ENCODE measurements at regions not wholly inside any gene's neighbourhood (a gene's known extent, or its start where the extent isn't known, plus 50 kb on each side); places are given as distances from the start of the nearest gene placed in this dataset.

DNA sequence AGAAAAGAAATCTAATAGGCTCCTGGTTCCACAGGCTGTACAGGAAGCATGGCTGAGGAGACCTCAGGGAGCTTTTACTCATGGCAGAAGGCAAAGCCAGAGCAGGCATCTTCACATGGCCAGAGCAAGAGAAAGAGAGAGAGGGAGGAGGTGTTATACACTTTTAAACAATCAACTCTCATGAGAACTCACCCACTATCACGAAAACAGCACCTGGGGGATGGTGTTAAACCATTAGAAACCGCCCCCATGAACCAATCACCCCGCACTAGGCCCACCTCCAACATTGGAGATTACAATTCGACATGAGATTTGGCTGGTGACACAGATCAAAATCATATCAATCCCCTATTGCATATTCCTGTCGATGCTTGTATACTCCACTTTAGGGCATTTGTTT is 93.5 kb downstream of the MRPL39 start:
- Histone ChIP-seq H3K4me3 (no peak overlapping the region), H3K4me1 (no peaks in the 10 kb centered on the region), H3K9me3 (no peaks in the 10 kb centered on the region), H3K36me3 (no peaks in the 10 kb centered on the region), H3K27me3 (no peaks in the 10 kb centered on the region), H3K27ac (no peak overlapping the region)
- TF ChIP-seq POLR2AphosphoS5 (IDR thresholded peaks at IDR 0.05), result no peak
- TF ChIP-seq, protein P1, sequence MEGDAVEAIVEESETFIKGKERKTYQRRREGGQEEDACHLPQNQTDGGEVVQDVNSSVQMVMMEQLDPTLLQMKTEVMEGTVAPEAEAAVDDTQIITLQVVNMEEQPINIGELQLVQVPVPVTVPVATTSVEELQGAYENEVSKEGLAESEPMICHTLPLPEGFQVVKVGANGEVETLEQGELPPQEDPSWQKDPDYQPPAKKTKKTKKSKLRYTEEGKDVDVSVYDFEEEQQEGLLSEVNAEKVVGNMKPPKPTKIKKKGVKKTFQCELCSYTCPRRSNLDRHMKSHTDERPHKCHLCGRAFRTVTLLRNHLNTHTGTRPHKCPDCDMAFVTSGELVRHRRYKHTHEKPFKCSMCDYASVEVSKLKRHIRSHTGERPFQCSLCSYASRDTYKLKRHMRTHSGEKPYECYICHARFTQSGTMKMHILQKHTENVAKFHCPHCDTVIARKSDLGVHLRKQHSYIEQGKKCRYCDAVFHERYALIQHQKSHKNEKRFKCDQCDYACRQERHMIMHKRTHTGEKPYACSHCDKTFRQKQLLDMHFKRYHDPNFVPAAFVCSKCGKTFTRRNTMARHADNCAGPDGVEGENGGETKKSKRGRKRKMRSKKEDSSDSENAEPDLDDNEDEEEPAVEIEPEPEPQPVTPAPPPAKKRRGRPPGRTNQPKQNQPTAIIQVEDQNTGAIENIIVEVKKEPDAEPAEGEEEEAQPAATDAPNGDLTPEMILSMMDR (IDR thresholded peaks at IDR 0.05), result no peak
- no peak for TF ChIP-seq EP300 (IDR thresholded peaks at IDR 0.05; ENCODE audit: low read depth)
- TF ChIP-seq POLR2A (IDR thresholded peaks at IDR 0.05), result no peak
- in situ Hi-C loops (cut with MboI; ENCODE audit: low pct_ligation_motif_present in 1 of 4, low pct_unique_long_range_greater_than_20kb in 1 of 4, low sequenced_read_pairs in 3 of 4) (no loop called here), intact Hi-C loops (cut with DNase I; ENCODE audit: low total_unique reads) (no loop called here)
- WGBS, 2 donors (ENCODE audit: low coverage in 1 of 2), result 93% methylated on average over 3 to 5 of the region's 5 CpGs
- DNase-seq, result no peak

DNA sequence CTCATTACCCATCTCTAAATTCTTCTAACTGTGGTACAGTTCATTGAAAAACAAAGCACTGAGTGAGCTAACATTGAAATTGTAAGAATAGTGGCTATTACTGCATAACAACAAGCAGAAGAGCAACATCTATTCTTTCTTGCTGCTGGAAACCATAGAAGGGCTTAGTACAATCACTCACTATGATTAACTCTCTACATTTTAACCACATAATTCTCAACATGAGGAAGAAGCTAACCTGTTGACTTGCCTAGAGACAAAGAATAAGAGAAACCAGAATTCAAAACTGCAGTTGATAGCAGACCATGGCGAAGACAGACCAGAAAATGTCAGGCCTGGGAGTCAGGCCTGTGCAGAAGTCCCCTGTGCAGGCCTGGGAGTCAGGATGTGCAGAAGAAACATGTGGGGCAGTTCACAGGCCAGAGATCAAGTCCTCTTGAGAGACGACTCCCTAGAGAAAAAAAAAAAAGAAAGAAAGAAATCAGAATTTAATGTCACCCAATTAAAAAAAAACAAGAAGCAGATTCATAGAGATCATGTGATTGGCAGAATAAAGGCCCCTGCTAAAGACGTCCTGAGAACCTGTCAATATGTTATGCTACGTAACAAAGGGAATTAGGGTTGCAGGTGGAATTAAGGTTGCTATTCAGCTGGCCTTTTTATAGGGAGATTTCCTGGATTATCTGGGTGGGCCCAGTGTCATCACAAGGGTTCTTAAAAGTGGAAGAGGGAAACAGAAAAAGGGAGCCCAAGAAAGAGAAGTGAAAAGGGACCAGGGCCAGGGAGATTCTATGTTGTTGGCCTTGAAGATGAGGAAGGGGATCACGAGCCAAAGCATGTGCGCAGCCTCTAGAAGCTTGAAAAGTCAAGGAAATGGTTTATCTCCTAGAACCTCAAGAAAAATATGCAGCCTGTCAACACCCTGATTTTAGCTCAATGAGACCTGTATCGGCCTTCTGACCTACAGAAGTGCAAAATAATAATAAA is 94.9 kb downstream of the MRPL39 start:
- Histone ChIP-seq H3K27ac (no peak overlapping the region), H3K9me3 (no peaks in the 10 kb centered on the region), H3K4me3 (no peak overlapping the region), H3K4me1 (no peaks in the 10 kb centered on the region), H3K36me3 (no peaks in the 10 kb centered on the region), H3K27me3 (no peaks in the 10 kb centered on the region)
- no peak for TF ChIP-seq POLR2A (IDR thresholded peaks at IDR 0.05)
- TF ChIP-seq EP300 (IDR thresholded peaks at IDR 0.05; ENCODE audit: low read depth), result no peak
- in situ Hi-C loops (cut with MboI; ENCODE audit: low pct_ligation_motif_present in 1 of 4, low pct_unique_long_range_greater_than_20kb in 1 of 4, low sequenced_read_pairs in 3 of 4), result no loop called here
- intact Hi-C loops (cut with DNase I; ENCODE audit: low total_unique reads), result no loop called here
- DNase-seq, result no peak
- WGBS, 2 donors (ENCODE audit: low coverage in 1 of 2), result 71 to 85% methylated on average over 6 to 7 of the region's 7 CpGs

DNA sequence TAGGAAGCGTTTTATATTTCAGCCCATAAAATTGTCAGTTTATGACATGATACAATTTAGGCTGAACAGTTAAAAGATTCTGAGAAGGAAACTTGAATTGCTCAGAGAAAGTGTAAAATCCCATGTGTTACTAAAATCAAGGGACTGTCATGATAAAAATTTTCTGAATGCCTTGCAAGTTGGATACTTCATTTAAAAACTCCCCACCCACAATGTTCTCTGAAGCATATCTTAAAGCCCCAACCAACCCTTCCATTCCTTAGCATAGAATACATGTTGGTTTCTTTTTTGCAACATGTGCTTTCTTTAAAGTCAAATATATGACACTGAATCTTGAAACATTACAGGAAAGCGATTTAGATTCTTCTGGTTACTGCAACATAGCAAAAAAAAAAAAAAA is 97.4 kb downstream of the MRPL39 start:
- intact Hi-C loops (cut with DNase I; ENCODE audit: low total_unique reads) (no loop called here), in situ Hi-C loops (cut with MboI; ENCODE audit: low pct_ligation_motif_present in 1 of 4, low pct_unique_long_range_greater_than_20kb in 1 of 4, low sequenced_read_pairs in 3 of 4) (no loop called here)
- WGBS, 2 donors (ENCODE audit: low coverage in 1 of 2), result 31 to 32% methylated on average over 2 of the region's 2 CpGs
- Histone ChIP-seq H3K36me3 (no peaks in the 10 kb centered on the region), H3K27me3 (no peaks in the 10 kb centered on the region), H3K27ac (no peak overlapping the region), H3K9me3 (no peaks in the 10 kb centered on the region), H3K4me1 (no peaks in the 10 kb centered on the region), H3K4me3 (no peak overlapping the region)
- DNase-seq, result no peak
- TF ChIP-seq POLR2AphosphoS5 (IDR thresholded peaks at IDR 0.05), result no peak
- TF ChIP-seq, protein P1 (IDR thresholded peaks at IDR 0.05), result no peak
- TF ChIP-seq EP300 (IDR thresholded peaks at IDR 0.05; ENCODE audit: low read depth), result no peak
- TF ChIP-seq POLR2A (IDR thresholded peaks at IDR 0.05), result no peak

DNA sequence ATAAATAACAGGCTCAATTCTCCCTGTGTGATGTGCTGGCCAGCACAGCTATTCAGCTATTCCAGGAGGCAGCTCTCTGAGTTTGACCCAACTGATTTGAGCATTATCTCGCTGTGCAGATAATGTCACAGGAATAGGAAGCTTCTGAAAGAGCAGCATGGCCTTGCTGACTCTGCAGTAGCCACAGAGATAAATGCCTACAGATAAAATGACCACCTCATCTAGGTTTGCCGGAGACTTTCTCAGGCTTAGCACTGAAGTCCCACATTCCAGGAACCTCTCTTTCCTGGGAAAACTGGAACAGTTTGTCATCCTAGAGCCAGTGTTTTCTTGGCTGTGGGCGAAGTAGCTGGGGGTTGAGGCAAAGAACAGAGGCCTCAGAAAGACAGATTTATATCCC is 98.9 kb downstream of the MRPL39 start:
- TF ChIP-seq EP300 (IDR thresholded peaks at IDR 0.05; ENCODE audit: low read depth), result no peak
- TF ChIP-seq POLR2A (IDR thresholded peaks at IDR 0.05), result no peak

DNA sequence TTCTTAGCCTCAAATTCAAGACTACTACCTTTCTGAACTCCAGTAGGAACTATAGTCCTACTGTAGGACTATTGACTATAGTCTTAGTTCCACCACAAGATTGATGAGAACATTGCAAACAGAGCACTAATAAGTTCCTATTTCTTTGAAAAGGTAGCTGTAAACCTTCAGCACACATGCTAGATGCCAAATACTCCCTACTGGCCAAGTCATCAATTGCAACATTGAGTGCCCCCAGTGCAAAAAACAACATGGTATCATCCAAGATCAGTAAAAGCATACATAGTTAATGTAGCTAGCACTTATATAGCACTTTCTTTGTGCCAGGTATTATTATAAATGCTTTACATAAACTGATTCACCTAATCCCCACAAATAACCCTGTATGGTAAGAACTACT is 99.8 kb downstream of the MRPL39 start:
- Histone ChIP-seq H3K9me3 (no peaks in the 10 kb centered on the region), H3K4me1 (no peaks in the 10 kb centered on the region), H3K4me3 (no peak overlapping the region), H3K27me3 (no peaks in the 10 kb centered on the region), H3K36me3 (no peaks in the 10 kb centered on the region), H3K27ac (no peak overlapping the region)
- intact Hi-C loops (cut with DNase I; ENCODE audit: low total_unique reads) (no loop called here), in situ Hi-C loops (cut with MboI; ENCODE audit: low pct_ligation_motif_present in 1 of 4, low pct_unique_long_range_greater_than_20kb in 1 of 4, low sequenced_read_pairs in 3 of 4) (no loop called here)
- DNase-seq, result no peak
- TF ChIP-seq, protein P1 (IDR thresholded peaks at IDR 0.05), result no peak

More for the DNA sequence above, 98.9 kb downstream of the MRPL39 start:
- no peak overlapping the region for H3K4me3 ChIP-seq
- H3K36me3 ChIP-seq, result no peaks in the 10 kb centered on the region
- H3K27ac ChIP-seq, result no peak overlapping the region
- no peaks in the 10 kb centered on the region for H3K4me1 ChIP-seq
- no peaks in the 10 kb centered on the region for H3K27me3 ChIP-seq
- H3K9me3 ChIP-seq, result no peaks in the 10 kb centered on the region
- DNase-seq, result no peak
- intact Hi-C loops (cut with DNase I; ENCODE audit: low total_unique reads), result no loop called here
- WGBS, 2 donors (ENCODE audit: low coverage in 1 of 2), result 70 to 100% methylated on average over 1 to 3 of the region's 3 CpGs
- in situ Hi-C loops (cut with MboI; ENCODE audit: low pct_ligation_motif_present in 1 of 4, low pct_unique_long_range_greater_than_20kb in 1 of 4, low sequenced_read_pairs in 3 of 4), result no loop called here

Data from transverse colon (tissue), 4 donors.